GM12873 (cell line): ENCODE measurements at regions not wholly inside any gene's neighbourhood (a gene's known extent, or its start where the extent isn't known, plus 50 kb on each side); places are given as distances from the start of the nearest gene placed in this dataset.

Experiments used
- TF ChIP-seq, protein P1 (sequence below): IDR thresholded peaks from 2 replicates; pipeline ENCODE4 v1.5.1; 2012; ENCODE audit warnings: low read depth, mild to moderate bottlenecking, moderate library complexity, low read length, control low read depth; ENCODE audit not compliant: insufficient read depth; ENCODE audit errors: missing control alignments

DNA sequence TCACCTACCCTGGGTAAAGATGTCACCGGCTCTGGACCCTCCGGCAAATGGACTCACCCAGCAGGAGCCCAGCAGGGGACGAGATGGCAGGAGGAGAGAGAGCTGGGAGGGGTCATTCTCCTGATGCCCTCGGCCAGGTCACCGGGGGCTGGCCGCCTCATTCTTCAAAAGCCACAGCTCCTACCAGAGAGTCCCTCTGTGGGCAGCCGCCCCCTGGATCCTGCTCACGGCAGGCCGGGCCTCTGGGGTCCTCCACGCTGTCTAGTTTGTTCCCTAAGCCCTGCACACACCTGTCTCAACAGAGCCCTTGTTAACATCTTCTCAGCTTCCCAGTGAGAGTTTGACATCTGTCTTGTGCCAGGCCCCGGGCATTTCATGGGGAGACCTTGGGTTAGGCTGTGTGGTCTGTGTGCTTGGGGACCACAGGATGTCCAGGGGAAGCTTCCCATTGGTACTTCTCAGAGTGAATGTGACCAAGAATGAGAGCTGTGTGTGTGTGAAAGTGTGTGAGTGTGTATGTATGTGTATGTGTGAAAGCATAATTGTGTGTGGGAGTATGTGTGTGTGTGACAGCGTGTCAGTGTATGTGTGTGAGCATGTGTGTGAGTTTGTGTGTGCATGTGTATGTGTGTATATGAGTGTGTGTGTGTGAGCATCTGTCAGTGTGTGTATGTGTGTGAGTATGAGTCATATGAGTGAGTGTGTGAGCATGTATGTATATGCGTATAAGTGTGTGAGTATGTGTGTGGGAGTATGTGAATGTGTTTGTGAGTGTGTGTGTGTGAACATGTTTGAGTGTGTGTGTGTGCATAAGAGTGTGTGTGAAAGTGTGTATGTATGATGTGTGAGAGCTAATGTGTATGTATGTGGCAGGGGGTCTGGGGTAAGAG is 65.5 kb upstream of the BCO1 start:
- TF ChIP-seq, protein P1, sequence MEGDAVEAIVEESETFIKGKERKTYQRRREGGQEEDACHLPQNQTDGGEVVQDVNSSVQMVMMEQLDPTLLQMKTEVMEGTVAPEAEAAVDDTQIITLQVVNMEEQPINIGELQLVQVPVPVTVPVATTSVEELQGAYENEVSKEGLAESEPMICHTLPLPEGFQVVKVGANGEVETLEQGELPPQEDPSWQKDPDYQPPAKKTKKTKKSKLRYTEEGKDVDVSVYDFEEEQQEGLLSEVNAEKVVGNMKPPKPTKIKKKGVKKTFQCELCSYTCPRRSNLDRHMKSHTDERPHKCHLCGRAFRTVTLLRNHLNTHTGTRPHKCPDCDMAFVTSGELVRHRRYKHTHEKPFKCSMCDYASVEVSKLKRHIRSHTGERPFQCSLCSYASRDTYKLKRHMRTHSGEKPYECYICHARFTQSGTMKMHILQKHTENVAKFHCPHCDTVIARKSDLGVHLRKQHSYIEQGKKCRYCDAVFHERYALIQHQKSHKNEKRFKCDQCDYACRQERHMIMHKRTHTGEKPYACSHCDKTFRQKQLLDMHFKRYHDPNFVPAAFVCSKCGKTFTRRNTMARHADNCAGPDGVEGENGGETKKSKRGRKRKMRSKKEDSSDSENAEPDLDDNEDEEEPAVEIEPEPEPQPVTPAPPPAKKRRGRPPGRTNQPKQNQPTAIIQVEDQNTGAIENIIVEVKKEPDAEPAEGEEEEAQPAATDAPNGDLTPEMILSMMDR = no peak

DNA sequence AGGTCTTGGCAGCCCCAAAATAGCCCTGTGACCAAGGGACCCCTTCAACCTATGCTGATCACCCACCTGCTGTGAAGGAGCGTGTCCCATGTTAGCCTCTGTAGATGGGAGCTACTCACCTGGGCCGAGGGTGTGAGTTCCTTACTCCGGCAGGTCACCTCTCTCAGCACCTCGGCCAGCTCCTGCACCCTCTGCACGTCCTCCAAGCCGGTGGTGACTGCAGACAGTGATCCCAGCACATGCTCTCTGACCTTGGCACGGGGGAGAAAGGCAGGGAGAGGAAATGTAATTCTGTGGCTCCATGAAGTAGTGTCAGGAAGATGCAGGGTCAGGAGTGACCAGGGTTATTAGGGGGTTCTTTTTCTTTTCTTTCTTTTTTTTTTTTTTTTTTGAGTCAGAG is 67.7 kb upstream of the BCO1 start:
- TF ChIP-seq, protein P1 = no peak

DNA sequence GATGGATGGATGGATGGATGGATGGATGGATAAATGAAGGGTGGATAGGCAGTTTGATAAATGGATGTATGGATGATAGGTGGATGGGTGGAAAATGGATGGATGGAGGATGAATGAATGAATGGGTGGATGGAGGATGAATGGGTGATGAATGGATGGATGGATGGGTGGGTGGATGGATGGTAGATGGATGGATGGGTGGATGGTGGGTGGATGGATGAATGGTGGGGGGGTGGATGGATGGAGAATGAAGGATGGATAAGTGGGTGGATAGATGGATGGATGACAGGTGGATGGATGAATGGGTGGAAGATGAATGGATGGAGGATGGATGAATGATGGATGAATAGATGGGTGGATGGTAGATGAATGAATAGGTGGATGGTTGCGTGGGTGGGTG is 70.1 kb upstream of the BCO1 start:
- TF ChIP-seq, protein P1 = no peak

DNA sequence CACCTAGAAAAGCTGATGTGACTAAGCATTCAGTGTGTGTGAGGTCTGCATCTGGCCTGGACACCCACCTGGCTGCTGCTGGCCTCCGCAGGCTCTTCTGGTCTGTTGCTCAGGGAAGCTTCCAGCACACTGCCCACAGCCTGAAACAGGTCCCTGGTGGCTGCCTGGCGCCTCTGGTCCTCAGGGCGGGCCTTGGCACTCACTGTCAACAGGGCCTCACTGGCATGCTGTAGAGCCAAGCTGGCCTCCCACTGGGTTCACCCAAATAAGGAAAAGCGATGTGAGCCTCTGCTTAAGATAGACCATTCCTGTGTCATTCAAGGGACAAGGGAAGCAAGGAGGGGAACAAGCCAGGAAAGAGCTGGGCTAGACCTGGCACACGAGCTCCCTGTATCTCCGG is 70.6 kb upstream of the BCO1 start:
- TF ChIP-seq, protein P1 = no peak

DNA sequence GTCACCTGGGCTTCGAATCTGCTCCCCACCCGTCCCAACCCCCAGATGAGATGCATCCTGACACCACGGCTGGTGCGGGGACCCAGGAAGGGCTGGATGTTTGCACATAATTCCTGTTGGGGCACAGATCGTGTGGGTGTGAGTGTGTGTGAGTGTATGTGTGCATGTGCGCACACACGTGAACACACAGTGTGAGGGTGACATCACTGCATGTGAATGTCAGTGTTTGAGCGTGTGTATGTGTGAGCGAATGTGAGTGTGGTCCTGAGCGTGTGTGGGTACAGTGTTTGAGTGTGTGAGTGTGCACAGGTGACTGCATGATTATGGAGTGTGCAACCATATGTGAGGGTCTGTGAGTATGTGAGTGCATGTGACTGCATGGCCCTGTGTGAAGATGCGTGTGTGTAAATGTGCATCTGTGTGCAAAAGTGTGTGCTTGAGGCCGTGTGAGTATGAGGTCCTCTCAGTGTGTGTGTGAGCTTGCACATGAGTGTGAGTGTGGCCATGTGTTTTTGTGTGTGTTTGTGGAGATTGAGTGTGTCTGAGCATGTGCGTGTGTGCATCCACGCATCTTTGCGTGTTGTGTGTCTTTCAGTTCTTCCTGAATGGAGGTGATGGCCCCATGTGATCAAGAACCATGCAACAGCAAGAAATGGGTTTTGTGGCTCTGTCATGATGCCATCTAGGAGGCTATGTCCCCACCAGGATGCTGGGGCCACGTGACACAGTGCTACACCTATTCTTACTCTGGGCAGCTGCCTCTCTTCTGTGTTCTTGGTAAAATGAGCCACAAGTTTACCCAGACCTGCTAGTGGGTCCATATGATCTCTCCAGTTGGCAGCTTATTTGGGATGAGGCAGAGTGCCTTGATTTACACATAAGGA is 70.5 kb upstream of the GCSH start:
- TF ChIP-seq, protein P1 = no peak

- TF ChIP-seq, protein P1 = no peak
Observed at GRCh38 chr16:81165411-81166097, 69.4 kb upstream of the GCSH start.
